OCI-LY3 (cell line): ENCODE measurements at regions not wholly inside any gene's neighbourhood (a gene's known extent, or its start where the extent isn't known, plus 50 kb on each side); places are given as distances from the start of the nearest gene placed in this dataset.

ENCODE experiments used
- CTCF ChIP-seq: fragments of 200-600, 300-600 bp; sonication (generic); IDR thresholded peaks from 2 replicates; pipeline ENCODE4 v1.5.1; 2014; ENCODE audit warnings: antibody characterized with exemption, low read length, low read depth
- EZH2phosphoT487 ChIP-seq: fragments of 200-600 bp; shearing (Covaris generic); IDR thresholded peaks from 2 replicates; pipeline ENCODE4 v1.6.1; 2018; ENCODE audit warnings: antibody characterized with exemption, mixed run types, low read depth

GRCh38 chr10:8979976-8980375, 925.5 kb downstream of the GATA3 start:
- TF ChIP-seq CTCF = no peak
- TF ChIP-seq EZH2phosphoT487 = no peak
